Upper lobe of left lung (tissue), 4 donors: ENCODE measurements at regions not wholly inside any gene's neighbourhood (a gene's known extent, or its start where the extent isn't known, plus 50 kb on each side); places are given as distances from the start of the nearest gene placed in this dataset.

Experiments
- CTCF ChIP-seq, 6 experiments: fragments of 450-650 bp in 4 of 6; fragments of 200-600 bp in 2 of 6; sonication (generic) in 2 of 6; IDR thresholded peaks; one replicate each; pipeline ENCODE4 v1.5.1; 2016 to 2019; ENCODE audit warnings: antibody characterized with exemption in 6 of 6
- POLR2A ChIP-seq, 4 donors: fragments of 450-650 bp; IDR thresholded peaks; one replicate each; pipeline ENCODE4 v1.5.1; 2016 to 2017; ENCODE audit warnings: antibody characterized with exemption in 4 of 4, mild to moderate bottlenecking in 2 of 4
- POLR2AphosphoS5 ChIP-seq, 2 donors: sonication (generic); formaldehyde crosslinking; IDR thresholded peaks; one replicate each; pipeline ENCODE4 v1.5.1; 2017; ENCODE audit warnings: antibody characterized with exemption in 2 of 2

- TF ChIP-seq POLR2A (IDR thresholded peaks at IDR 0.05) (no peak), CTCF (IDR thresholded peaks at IDR 0.05) (no peak), POLR2AphosphoS5 (IDR thresholded peaks at IDR 0.05) (no peak)
Observed at GRCh38 chr14:87002776-87003175, 990.2 kb downstream of the GALC start.
